H9 (cell line): ENCODE measurements at regions not wholly inside any gene's neighbourhood (a gene's known extent, or its start where the extent isn't known, plus 50 kb on each side); places are given as distances from the start of the nearest gene placed in this dataset.
A peak's percentile ranks its signal among the peaks of the same experiment; 100 is the strongest.

ENCODE experiments used
- DNase-seq: peaks from one replicate; pipeline ENCODE4 v3.0.0-alpha.2; 2017
- H2AFZ ChIP-seq: one replicate; pipeline ENCODE4 v1.6.1; 2013; ENCODE audit warnings: mild to moderate bottlenecking, low read length, control low read depth, moderate library complexity
- H2AK5ac ChIP-seq: 2 replicates; pipeline ENCODE4 v1.6.1; 2013; ENCODE audit warnings: low read length, control low read depth, mixed read lengths; ENCODE audit not compliant: insufficient read length
- H2BK120ac ChIP-seq: one replicate; pipeline ENCODE4 v1.6.1; 2013; ENCODE audit warnings: low read depth, mild to moderate bottlenecking, low read length, control low read depth, inconsistent platforms; ENCODE audit not compliant: poor library complexity, severe bottlenecking
- H2BK12ac ChIP-seq: 2 replicates; pipeline ENCODE4 v1.6.1; 2013; ENCODE audit warnings: low read length, control low read depth, mixed read lengths, low read depth; ENCODE audit not compliant: insufficient read length
- H2BK15ac ChIP-seq: 2 replicates; pipeline ENCODE4 v1.6.1; 2013; ENCODE audit warnings: low read depth, low read length, control low read depth
- H2BK20ac ChIP-seq: one replicate; pipeline ENCODE4 v1.6.1; 2013; ENCODE audit warnings: low read depth, mild to moderate bottlenecking, low read length, control low read depth, inconsistent platforms; ENCODE audit not compliant: poor library complexity, severe bottlenecking
- H2BK5ac ChIP-seq: 2 replicates; pipeline ENCODE4 v1.6.1; 2013; ENCODE audit warnings: low read length, control low read depth, mixed read lengths; ENCODE audit not compliant: insufficient read length
- H3K14ac ChIP-seq: 2 replicates; pipeline ENCODE4 v1.6.1; 2013; ENCODE audit warnings: low read length, control low read depth; ENCODE audit not compliant: insufficient read depth
- H3K18ac ChIP-seq: 2 replicates; pipeline ENCODE4 v1.6.1; 2013; ENCODE audit warnings: low read depth, mild to moderate bottlenecking, mixed read lengths, low read length, control low read depth; ENCODE audit not compliant: insufficient read length
- H3K23ac ChIP-seq: 2 replicates; pipeline ENCODE4 v1.6.1; 2013; ENCODE audit warnings: low read length, control low read depth, mixed read lengths, low read depth; ENCODE audit not compliant: insufficient read length
- H3K23me2 ChIP-seq: 2 replicates; pipeline ENCODE4 v1.6.1; 2013; ENCODE audit warnings: low read depth, mild to moderate bottlenecking, mixed read lengths, low read length, control low read depth; ENCODE audit not compliant: insufficient read length, poor library complexity, severe bottlenecking
- H3K27ac ChIP-seq: 2 replicates; pipeline ENCODE4 v1.5.1; 2013; ENCODE audit warnings: low read length, control low read depth, mixed read lengths, low read depth; ENCODE audit not compliant: insufficient read length
- H3K27me3 ChIP-seq: 2 replicates; pipeline ENCODE4 v1.6.1; 2013; ENCODE audit warnings: low read length, control low read depth, inconsistent platforms; ENCODE audit not compliant: insufficient read depth
- H3K4ac ChIP-seq: 2 replicates; pipeline ENCODE4 v1.6.1; 2013; ENCODE audit warnings: low read depth, mild to moderate bottlenecking, control low read depth, inconsistent platforms, low read length, moderate library complexity
- H3K4me1 ChIP-seq: 2 replicates; pipeline ENCODE4 v1.6.1; 2013; ENCODE audit warnings: low read length, control low read depth, inconsistent platforms; ENCODE audit not compliant: insufficient read depth
- H3K4me2 ChIP-seq: 2 replicates; pipeline ENCODE4 v1.6.1; 2013; ENCODE audit warnings: low read length, control low read depth, mixed read lengths; ENCODE audit not compliant: insufficient read length, insufficient read depth
- H3K56ac ChIP-seq: 2 replicates; pipeline ENCODE4 v1.6.1; 2013; ENCODE audit warnings: low read depth, mild to moderate bottlenecking, mixed read lengths, low read length, control low read depth; ENCODE audit not compliant: insufficient read length
- H3K79me1 ChIP-seq: 2 replicates; pipeline ENCODE4 v1.6.1; 2013; ENCODE audit warnings: low read depth, mild to moderate bottlenecking, moderate library complexity, low read length, control low read depth, inconsistent platforms; ENCODE audit not compliant: insufficient read depth, poor library complexity, severe bottlenecking
- H3K79me2 ChIP-seq: 2 replicates; pipeline ENCODE4 v1.6.1; 2013; ENCODE audit warnings: low read length, control low read depth, inconsistent platforms; ENCODE audit not compliant: insufficient read depth
- H3K9ac ChIP-seq: 2 replicates; pipeline ENCODE4 v1.6.1; 2013; ENCODE audit warnings: low read length, control low read depth, mixed read lengths; ENCODE audit not compliant: insufficient read length; ENCODE audit errors: extremely low read depth
- H3K9me3 ChIP-seq: one replicate; pipeline ENCODE4 v1.6.1; 2013; ENCODE audit warnings: low read depth, low read length, inconsistent platforms; ENCODE audit not compliant: control insufficient read depth
- H3T11ph ChIP-seq: one replicate; pipeline ENCODE4 v1.6.1; 2013; ENCODE audit warnings: mild to moderate bottlenecking, low read length, control low read depth, inconsistent platforms
- H4K20me1 ChIP-seq: one replicate; pipeline ENCODE4 v1.6.1; 2013; ENCODE audit not compliant: control insufficient read depth, insufficient read length, insufficient read depth
- H4K5ac ChIP-seq: 2 replicates; pipeline ENCODE4 v1.6.1; 2013; ENCODE audit warnings: low read depth, mild to moderate bottlenecking, mixed read lengths, low read length, control low read depth; ENCODE audit not compliant: insufficient read length
- H4K8ac ChIP-seq: replicated peaks from 2 replicates; pipeline ENCODE4 v1.6.1; 2013; ENCODE audit warnings: low read length, control low read depth, mixed read lengths, low read depth; ENCODE audit not compliant: insufficient read length
- H4K91ac ChIP-seq: 2 replicates; pipeline ENCODE4 v1.6.1; 2013; ENCODE audit warnings: low read depth, mild to moderate bottlenecking, moderate library complexity, mixed read lengths, low read length, control low read depth; ENCODE audit not compliant: insufficient read length
- H3K27ac Mint-ChIP-seq, 3 experiments: 2 replicates in 2 of 3; 3 replicates in 1 of 3; pipeline ENCODE4 v1.8.0; 2020 to 2021; ENCODE audit warnings: mixed read lengths in 3 of 3, mild to moderate bottlenecking in 1 of 3, moderate library complexity in 1 of 3
- H3K27me3 Mint-ChIP-seq: 2 replicates; pipeline ENCODE4 v1.8.0; 2021; ENCODE audit warnings: low read depth, mild to moderate bottlenecking, moderate library complexity, mixed read lengths
- H3K36me3 Mint-ChIP-seq, 3 experiments: 2 replicates in 2 of 3; 3 replicates in 1 of 3; pipeline ENCODE4 v1.8.0; 2020 to 2021; ENCODE audit warnings: low read depth in 3 of 3, mixed read lengths in 3 of 3; ENCODE audit not compliant: insufficient read depth in 1 of 3
- H3K4me1 Mint-ChIP-seq, 2 experiments: 2 replicates each; pipeline ENCODE4 v1.8.0; 2020; ENCODE audit warnings: mixed read lengths in 2 of 2
- H3K4me3 Mint-ChIP-seq, 2 experiments: 2 replicates in 1 of 2; 3 replicates in 1 of 2; pipeline ENCODE4 v1.8.0; 2020 to 2021; ENCODE audit warnings: mild to moderate bottlenecking in 2 of 2, mixed read lengths in 2 of 2, moderate library complexity in 1 of 2
- H3K9me3 Mint-ChIP-seq, 2 experiments: 2 replicates in 1 of 2; 3 replicates in 1 of 2; pipeline ENCODE4 v1.8.0; 2020; ENCODE audit warnings: mild to moderate bottlenecking in 2 of 2, mixed read lengths in 2 of 2, moderate library complexity in 1 of 2
- WGBS: extraction: QIAGEN DNeasy Blood & Tissue Kit; methylation state at CpG from one replicate; pipeline ENCODE4 v1.1.7; 2013; ENCODE audit warnings: missing lambda C conversion rate, low lambda C conversion rate, mixed read lengths; ENCODE audit not compliant: insufficient read length; ENCODE audit errors: extremely low coverage; 5-methylcytosine and 5-hydroxymethylcytosine counted together
- TF ChIP-seq, protein P1 (sequence below): fragments of 200-600 bp; sonication (generic); conservative IDR thresholded peaks from 3 replicates; pipeline ENCODE4 v1.8.0; 2021; ENCODE audit warnings: antibody characterized with exemption, mild to moderate bottlenecking

- H3K9me3 ChIP-seq: no peaks in the 10 kb centered on the region
- no peaks in the 10 kb centered on the region for H3K79me2 ChIP-seq
- no peak overlapping the region for H3K27ac ChIP-seq
- H2AFZ ChIP-seq: no peak overlapping the region
- no CpG with 5 or more reads among the region's 15 CpGs for WGBS
- H3K4me2 ChIP-seq: no peak overlapping the region
- no peaks in the 10 kb centered on the region for H3K79me1 ChIP-seq
- H3K9me3 Mint-ChIP-seq: no peaks in the 10 kb centered on the region
- peaks cover 4 to 8% of the 10 kb centered on the region in 2 experiments for H3K4me1 Mint-ChIP-seq
- H3K4ac ChIP-seq: no peak overlapping the region
- H3K27me3 Mint-ChIP-seq: peaks cover 21% of the 10 kb centered on the region
- no peak overlapping the region for H2BK12ac ChIP-seq
- H3T11ph ChIP-seq: no peak overlapping the region
- no peaks in the 10 kb centered on the region; the same call in 1 of the 2 replicates for H3K4me1 ChIP-seq
- H4K8ac ChIP-seq: no peak overlapping the region
- no peaks in the 10 kb centered on the region for H3K36me3 Mint-ChIP-seq
- DNase-seq: peak; percentile 65
- no peak overlapping the region for H2AK5ac ChIP-seq
- H3K23ac ChIP-seq: no peak overlapping the region
- no peak overlapping the region for H4K91ac ChIP-seq
- no peak overlapping the region for H3K4me3 Mint-ChIP-seq
- no peak overlapping the region for H3K56ac ChIP-seq
- no peak overlapping the region for H2BK20ac ChIP-seq
- H2BK15ac ChIP-seq: no peak overlapping the region
- TF ChIP-seq, protein P1, sequence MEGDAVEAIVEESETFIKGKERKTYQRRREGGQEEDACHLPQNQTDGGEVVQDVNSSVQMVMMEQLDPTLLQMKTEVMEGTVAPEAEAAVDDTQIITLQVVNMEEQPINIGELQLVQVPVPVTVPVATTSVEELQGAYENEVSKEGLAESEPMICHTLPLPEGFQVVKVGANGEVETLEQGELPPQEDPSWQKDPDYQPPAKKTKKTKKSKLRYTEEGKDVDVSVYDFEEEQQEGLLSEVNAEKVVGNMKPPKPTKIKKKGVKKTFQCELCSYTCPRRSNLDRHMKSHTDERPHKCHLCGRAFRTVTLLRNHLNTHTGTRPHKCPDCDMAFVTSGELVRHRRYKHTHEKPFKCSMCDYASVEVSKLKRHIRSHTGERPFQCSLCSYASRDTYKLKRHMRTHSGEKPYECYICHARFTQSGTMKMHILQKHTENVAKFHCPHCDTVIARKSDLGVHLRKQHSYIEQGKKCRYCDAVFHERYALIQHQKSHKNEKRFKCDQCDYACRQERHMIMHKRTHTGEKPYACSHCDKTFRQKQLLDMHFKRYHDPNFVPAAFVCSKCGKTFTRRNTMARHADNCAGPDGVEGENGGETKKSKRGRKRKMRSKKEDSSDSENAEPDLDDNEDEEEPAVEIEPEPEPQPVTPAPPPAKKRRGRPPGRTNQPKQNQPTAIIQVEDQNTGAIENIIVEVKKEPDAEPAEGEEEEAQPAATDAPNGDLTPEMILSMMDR: peak; percentile 26; the same call in 1 of the 3 replicates
- H2BK120ac ChIP-seq: no peak overlapping the region
- no peak overlapping the region for H3K9ac ChIP-seq
- no peak overlapping the region; a peak in 1 of 7 replicates for H3K27ac Mint-ChIP-seq
- no peak overlapping the region for H4K5ac ChIP-seq
- no peak overlapping the region for H3K18ac ChIP-seq
- no peak overlapping the region for H2BK5ac ChIP-seq
- no peaks in the 10 kb centered on the region for H3K23me2 ChIP-seq
- H3K14ac ChIP-seq: no peak overlapping the region; the same call in 1 of the 2 replicates
- peaks cover 5% of the 10 kb centered on the region for H4K20me1 ChIP-seq
- H3K27me3 ChIP-seq: no peaks in the 10 kb centered on the region
Measured at GRCh38 chr16:86122681-86123342, 223.8 kb downstream of the IRF8 start.
